H9 (cell line): ENCODE measurements at regions not wholly inside any gene's neighbourhood (a gene's known extent, or its start where the extent isn't known, plus 50 kb on each side); places are given as distances from the start of the nearest gene placed in this dataset.

Source experiments
- DNase-seq: peaks from one replicate; pipeline ENCODE4 v3.0.0-alpha.2; 2017
- H2AFZ ChIP-seq: one replicate; pipeline ENCODE4 v1.6.1; 2013; ENCODE audit warnings: mild to moderate bottlenecking, low read length, control low read depth, moderate library complexity
- H2AK5ac ChIP-seq: 2 replicates; pipeline ENCODE4 v1.6.1; 2013; ENCODE audit warnings: low read length, control low read depth, mixed read lengths; ENCODE audit not compliant: insufficient read length
- H2BK120ac ChIP-seq: one replicate; pipeline ENCODE4 v1.6.1; 2013; ENCODE audit warnings: low read depth, mild to moderate bottlenecking, low read length, control low read depth, inconsistent platforms; ENCODE audit not compliant: poor library complexity, severe bottlenecking
- H2BK12ac ChIP-seq: 2 replicates; pipeline ENCODE4 v1.6.1; 2013; ENCODE audit warnings: low read length, control low read depth, mixed read lengths, low read depth; ENCODE audit not compliant: insufficient read length
- H2BK15ac ChIP-seq: 2 replicates; pipeline ENCODE4 v1.6.1; 2013; ENCODE audit warnings: low read depth, low read length, control low read depth
- H2BK20ac ChIP-seq: one replicate; pipeline ENCODE4 v1.6.1; 2013; ENCODE audit warnings: low read depth, mild to moderate bottlenecking, low read length, control low read depth, inconsistent platforms; ENCODE audit not compliant: poor library complexity, severe bottlenecking
- H2BK5ac ChIP-seq: 2 replicates; pipeline ENCODE4 v1.6.1; 2013; ENCODE audit warnings: low read length, control low read depth, mixed read lengths; ENCODE audit not compliant: insufficient read length
- H3K14ac ChIP-seq: 2 replicates; pipeline ENCODE4 v1.6.1; 2013; ENCODE audit warnings: low read length, control low read depth; ENCODE audit not compliant: insufficient read depth
- H3K18ac ChIP-seq: 2 replicates; pipeline ENCODE4 v1.6.1; 2013; ENCODE audit warnings: low read depth, mild to moderate bottlenecking, mixed read lengths, low read length, control low read depth; ENCODE audit not compliant: insufficient read length
- H3K23ac ChIP-seq: 2 replicates; pipeline ENCODE4 v1.6.1; 2013; ENCODE audit warnings: low read length, control low read depth, mixed read lengths, low read depth; ENCODE audit not compliant: insufficient read length
- H3K23me2 ChIP-seq: 2 replicates; pipeline ENCODE4 v1.6.1; 2013; ENCODE audit warnings: low read depth, mild to moderate bottlenecking, mixed read lengths, low read length, control low read depth; ENCODE audit not compliant: insufficient read length, poor library complexity, severe bottlenecking
- H3K27ac ChIP-seq: 2 replicates; pipeline ENCODE4 v1.5.1; 2013; ENCODE audit warnings: low read length, control low read depth, mixed read lengths, low read depth; ENCODE audit not compliant: insufficient read length
- H3K27me3 ChIP-seq: 2 replicates; pipeline ENCODE4 v1.6.1; 2013; ENCODE audit warnings: low read length, control low read depth, inconsistent platforms; ENCODE audit not compliant: insufficient read depth
- H3K4ac ChIP-seq: 2 replicates; pipeline ENCODE4 v1.6.1; 2013; ENCODE audit warnings: low read depth, mild to moderate bottlenecking, control low read depth, inconsistent platforms, low read length, moderate library complexity
- H3K4me1 ChIP-seq: 2 replicates; pipeline ENCODE4 v1.6.1; 2013; ENCODE audit warnings: low read length, control low read depth, inconsistent platforms; ENCODE audit not compliant: insufficient read depth
- H3K4me2 ChIP-seq: 2 replicates; pipeline ENCODE4 v1.6.1; 2013; ENCODE audit warnings: low read length, control low read depth, mixed read lengths; ENCODE audit not compliant: insufficient read length, insufficient read depth
- H3K56ac ChIP-seq: 2 replicates; pipeline ENCODE4 v1.6.1; 2013; ENCODE audit warnings: low read depth, mild to moderate bottlenecking, mixed read lengths, low read length, control low read depth; ENCODE audit not compliant: insufficient read length
- H3K79me1 ChIP-seq: 2 replicates; pipeline ENCODE4 v1.6.1; 2013; ENCODE audit warnings: low read depth, mild to moderate bottlenecking, moderate library complexity, low read length, control low read depth, inconsistent platforms; ENCODE audit not compliant: insufficient read depth, poor library complexity, severe bottlenecking
- H3K79me2 ChIP-seq: 2 replicates; pipeline ENCODE4 v1.6.1; 2013; ENCODE audit warnings: low read length, control low read depth, inconsistent platforms; ENCODE audit not compliant: insufficient read depth
- H3K9ac ChIP-seq: 2 replicates; pipeline ENCODE4 v1.6.1; 2013; ENCODE audit warnings: low read length, control low read depth, mixed read lengths; ENCODE audit not compliant: insufficient read length; ENCODE audit errors: extremely low read depth
- H3K9me3 ChIP-seq: one replicate; pipeline ENCODE4 v1.6.1; 2013; ENCODE audit warnings: low read depth, low read length, inconsistent platforms; ENCODE audit not compliant: control insufficient read depth
- H3T11ph ChIP-seq: one replicate; pipeline ENCODE4 v1.6.1; 2013; ENCODE audit warnings: mild to moderate bottlenecking, low read length, control low read depth, inconsistent platforms
- H4K20me1 ChIP-seq: one replicate; pipeline ENCODE4 v1.6.1; 2013; ENCODE audit not compliant: control insufficient read depth, insufficient read length, insufficient read depth
- H4K5ac ChIP-seq: 2 replicates; pipeline ENCODE4 v1.6.1; 2013; ENCODE audit warnings: low read depth, mild to moderate bottlenecking, mixed read lengths, low read length, control low read depth; ENCODE audit not compliant: insufficient read length
- H4K8ac ChIP-seq: replicated peaks from 2 replicates; pipeline ENCODE4 v1.6.1; 2013; ENCODE audit warnings: low read length, control low read depth, mixed read lengths, low read depth; ENCODE audit not compliant: insufficient read length
- H4K91ac ChIP-seq: 2 replicates; pipeline ENCODE4 v1.6.1; 2013; ENCODE audit warnings: low read depth, mild to moderate bottlenecking, moderate library complexity, mixed read lengths, low read length, control low read depth; ENCODE audit not compliant: insufficient read length
- H3K27ac Mint-ChIP-seq, 3 experiments: 2 replicates in 2 of 3; 3 replicates in 1 of 3; pipeline ENCODE4 v1.8.0; 2020 to 2021; ENCODE audit warnings: mixed read lengths in 3 of 3, mild to moderate bottlenecking in 1 of 3, moderate library complexity in 1 of 3
- H3K27me3 Mint-ChIP-seq: 2 replicates; pipeline ENCODE4 v1.8.0; 2021; ENCODE audit warnings: low read depth, mild to moderate bottlenecking, moderate library complexity, mixed read lengths
- H3K36me3 Mint-ChIP-seq, 3 experiments: 2 replicates in 2 of 3; 3 replicates in 1 of 3; pipeline ENCODE4 v1.8.0; 2020 to 2021; ENCODE audit warnings: low read depth in 3 of 3, mixed read lengths in 3 of 3; ENCODE audit not compliant: insufficient read depth in 1 of 3
- H3K4me1 Mint-ChIP-seq, 2 experiments: 2 replicates each; pipeline ENCODE4 v1.8.0; 2020; ENCODE audit warnings: mixed read lengths in 2 of 2
- H3K4me3 Mint-ChIP-seq, 2 experiments: 2 replicates in 1 of 2; 3 replicates in 1 of 2; pipeline ENCODE4 v1.8.0; 2020 to 2021; ENCODE audit warnings: mild to moderate bottlenecking in 2 of 2, mixed read lengths in 2 of 2, moderate library complexity in 1 of 2
- H3K9me3 Mint-ChIP-seq, 2 experiments: 2 replicates in 1 of 2; 3 replicates in 1 of 2; pipeline ENCODE4 v1.8.0; 2020; ENCODE audit warnings: mild to moderate bottlenecking in 2 of 2, mixed read lengths in 2 of 2, moderate library complexity in 1 of 2
- WGBS: extraction: QIAGEN DNeasy Blood & Tissue Kit; methylation state at CpG from one replicate; pipeline ENCODE4 v1.1.7; 2013; ENCODE audit warnings: missing lambda C conversion rate, low lambda C conversion rate, mixed read lengths; ENCODE audit not compliant: insufficient read length; ENCODE audit errors: extremely low coverage; 5-methylcytosine and 5-hydroxymethylcytosine counted together
- TF ChIP-seq, protein P1 (sequence below): fragments of 200-600 bp; sonication (generic); conservative IDR thresholded peaks from 3 replicates; pipeline ENCODE4 v1.8.0; 2021; ENCODE audit warnings: antibody characterized with exemption, mild to moderate bottlenecking

DNA sequence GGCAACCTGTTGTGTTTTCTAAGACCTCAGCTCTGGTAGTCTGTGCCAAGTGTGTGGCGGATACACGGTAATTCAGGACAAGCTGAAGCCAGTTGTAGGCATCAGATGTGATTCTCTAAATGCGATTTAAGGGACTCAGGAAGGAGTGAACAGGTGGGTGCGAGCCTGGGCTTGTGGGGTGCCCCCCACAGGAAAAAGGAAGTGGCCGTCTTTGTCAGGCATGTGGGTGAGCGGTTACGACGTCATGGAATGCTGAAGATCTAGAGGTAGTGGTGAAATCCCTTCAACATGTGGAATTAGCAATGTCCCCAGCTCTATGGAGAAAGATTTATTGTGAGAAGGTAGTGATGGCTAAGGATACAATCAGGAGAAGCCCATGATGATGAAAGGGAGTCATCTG, 95.1 kb upstream of the EXOC2 start:
- H3K18ac ChIP-seq: no peak overlapping the region
- DNase-seq: no peak
- H3K56ac ChIP-seq: no peak overlapping the region
- no peak overlapping the region for H2AFZ ChIP-seq
- no peak overlapping the region for H2BK15ac ChIP-seq
- no peaks in the 10 kb centered on the region for H4K20me1 ChIP-seq
- no peak overlapping the region for H3K27ac ChIP-seq
- Mint-ChIP-seq H3K36me3 (peaks cover 0 to 5% (median 2%) of the 10 kb centered on the region in 3 experiments; a peak in 2 of 7 replicates), H3K9me3 (peaks cover 2% of the 10 kb centered on the region in 2 experiments; a peak in 3 of 5 replicates), H3K4me3 (no peak overlapping the region), H3K27me3 (no peaks in the 10 kb centered on the region; the same call in 1 of the 2 replicates), H3K27ac (peak overlapping the region in 1 of 3 experiments; percentile 54; a peak in 1 of 7 replicates), H3K4me1 (peaks cover 0 to 3% of the 10 kb centered on the region in 2 experiments; a peak in 1 of 4 replicates)
- no peak overlapping the region for H3K23ac ChIP-seq
- H3K14ac ChIP-seq: no peak overlapping the region
- H2AK5ac ChIP-seq: no peak overlapping the region
- H2BK120ac ChIP-seq: no peak overlapping the region
- no peak overlapping the region for H3K9ac ChIP-seq
- H2BK12ac ChIP-seq: no peak overlapping the region
- no peak overlapping the region for H4K8ac ChIP-seq
- H4K91ac ChIP-seq: no peak overlapping the region
- H3K23me2 ChIP-seq: no peaks in the 10 kb centered on the region
- no peaks in the 10 kb centered on the region for H3K79me2 ChIP-seq
- H3K4ac ChIP-seq: no peak overlapping the region
- TF ChIP-seq, protein P1, sequence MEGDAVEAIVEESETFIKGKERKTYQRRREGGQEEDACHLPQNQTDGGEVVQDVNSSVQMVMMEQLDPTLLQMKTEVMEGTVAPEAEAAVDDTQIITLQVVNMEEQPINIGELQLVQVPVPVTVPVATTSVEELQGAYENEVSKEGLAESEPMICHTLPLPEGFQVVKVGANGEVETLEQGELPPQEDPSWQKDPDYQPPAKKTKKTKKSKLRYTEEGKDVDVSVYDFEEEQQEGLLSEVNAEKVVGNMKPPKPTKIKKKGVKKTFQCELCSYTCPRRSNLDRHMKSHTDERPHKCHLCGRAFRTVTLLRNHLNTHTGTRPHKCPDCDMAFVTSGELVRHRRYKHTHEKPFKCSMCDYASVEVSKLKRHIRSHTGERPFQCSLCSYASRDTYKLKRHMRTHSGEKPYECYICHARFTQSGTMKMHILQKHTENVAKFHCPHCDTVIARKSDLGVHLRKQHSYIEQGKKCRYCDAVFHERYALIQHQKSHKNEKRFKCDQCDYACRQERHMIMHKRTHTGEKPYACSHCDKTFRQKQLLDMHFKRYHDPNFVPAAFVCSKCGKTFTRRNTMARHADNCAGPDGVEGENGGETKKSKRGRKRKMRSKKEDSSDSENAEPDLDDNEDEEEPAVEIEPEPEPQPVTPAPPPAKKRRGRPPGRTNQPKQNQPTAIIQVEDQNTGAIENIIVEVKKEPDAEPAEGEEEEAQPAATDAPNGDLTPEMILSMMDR: no peak
- no peak overlapping the region for H4K5ac ChIP-seq
- H3K4me1 ChIP-seq: peaks cover 3% of the 10 kb centered on the region; the same call in 1 of the 2 replicates
- WGBS: no CpG with 5 or more reads among the region's 8 CpGs
- H3K9me3 ChIP-seq: no peaks in the 10 kb centered on the region
- no peak overlapping the region for H2BK5ac ChIP-seq
- no peak overlapping the region for H2BK20ac ChIP-seq
- H3K79me1 ChIP-seq: no peaks in the 10 kb centered on the region
- H3T11ph ChIP-seq: no peak overlapping the region
- H3K4me2 ChIP-seq: no peak overlapping the region
- no peaks in the 10 kb centered on the region for H3K27me3 ChIP-seq
